ENCODE measurements at regions not wholly inside any gene's neighbourhood (a gene's known extent, or its start where the extent isn't known, plus 50 kb on each side); places are given as distances from the start of the nearest gene placed in this dataset.

DNA sequence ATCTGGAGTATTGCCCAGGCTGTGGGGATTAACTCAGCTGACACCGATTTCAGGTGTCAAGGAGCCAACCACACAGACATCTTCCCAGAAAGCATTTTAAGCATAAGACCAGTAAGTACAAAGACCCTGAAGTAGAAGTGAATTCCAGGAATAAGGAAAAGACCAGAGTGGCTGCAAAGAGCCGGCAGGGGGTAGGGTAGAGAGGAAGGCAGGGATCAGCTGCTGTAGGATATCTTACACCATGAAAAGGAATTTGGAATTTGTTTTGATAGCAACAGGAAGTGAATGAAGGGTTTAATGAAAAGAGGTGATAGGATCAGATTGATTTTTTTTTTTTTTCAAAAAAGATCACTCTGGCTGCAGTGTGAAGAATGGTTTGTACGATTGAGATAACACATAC lies 113.6 kb upstream of the PPARGC1A start:
- Histone ChIP-seq H3K4me1 (ENCODE audit: control insufficient read depth, extremely low read depth, insufficient read depth, low read length) (no peaks in the 10 kb centered on the region), H3K36me3 (ENCODE audit: control insufficient read depth in 2 of 2, extremely low read depth in 1 of 2, insufficient read depth in 2 of 2, low read length in 2 of 2) (no peaks in the 10 kb centered on the region), H4K20me1 (replicated peaks; ENCODE audit: control insufficient read depth, extremely low read depth, insufficient read depth, low read length) (no peaks in the 10 kb centered on the region), H3K9me3 (replicated peaks; ENCODE audit: control insufficient read depth, insufficient read depth, low read length) (no peaks in the 10 kb centered on the region), H3K27me3 (ENCODE audit: control insufficient read depth in 2 of 2, insufficient read depth in 2 of 2, low read length in 2 of 2) (no peaks in the 10 kb centered on the region), H3K9ac (replicated peaks; ENCODE audit: extremely low read depth, insufficient read depth, low read length) (no peak overlapping the region), H3K4me3 (replicated peaks in 1 of 3; ENCODE audit: insufficient read depth in 1 of 3, low read depth in 1 of 3, low read length in 3 of 3) (no peak overlapping the region), H3K9me1 (replicated peaks; ENCODE audit: control insufficient read depth, extremely low read depth, insufficient read depth, low read length) (no peaks in the 10 kb centered on the region), H2AFZ (ENCODE audit: low read depth, low read length) (no peak overlapping the region), H3K79me2 (ENCODE audit: control insufficient read depth, insufficient read depth, low read length) (no peaks in the 10 kb centered on the region), H3K27ac (ENCODE audit: insufficient read depth, low read depth, low read length) (no peak overlapping the region), H3K4me2 (ENCODE audit: insufficient read depth, low read length) (no peak overlapping the region)
- no TSS peak for BruUV-seq (replicated peaks)
- CTCF ChIA-PET: no interaction called here
- no peak for FAIRE-seq
- intact Hi-C loops (cut with micrococcal nuclease): no loop called here
- no peak for DNase-seq (ENCODE audit: low read depth, low spot score)
- dilution Hi-C loops (cut with MboI; ENCODE audit: extremely low pct_ligation_motif_present, low sequenced_read_pairs): no loop called here
- TF ChIP-seq JUN (IDR thresholded peaks at IDR 0.05; ENCODE audit: borderline replicate concordance, insufficient read depth, insufficient read length, low read depth): no peak
- TF ChIP-seq, protein P1, sequence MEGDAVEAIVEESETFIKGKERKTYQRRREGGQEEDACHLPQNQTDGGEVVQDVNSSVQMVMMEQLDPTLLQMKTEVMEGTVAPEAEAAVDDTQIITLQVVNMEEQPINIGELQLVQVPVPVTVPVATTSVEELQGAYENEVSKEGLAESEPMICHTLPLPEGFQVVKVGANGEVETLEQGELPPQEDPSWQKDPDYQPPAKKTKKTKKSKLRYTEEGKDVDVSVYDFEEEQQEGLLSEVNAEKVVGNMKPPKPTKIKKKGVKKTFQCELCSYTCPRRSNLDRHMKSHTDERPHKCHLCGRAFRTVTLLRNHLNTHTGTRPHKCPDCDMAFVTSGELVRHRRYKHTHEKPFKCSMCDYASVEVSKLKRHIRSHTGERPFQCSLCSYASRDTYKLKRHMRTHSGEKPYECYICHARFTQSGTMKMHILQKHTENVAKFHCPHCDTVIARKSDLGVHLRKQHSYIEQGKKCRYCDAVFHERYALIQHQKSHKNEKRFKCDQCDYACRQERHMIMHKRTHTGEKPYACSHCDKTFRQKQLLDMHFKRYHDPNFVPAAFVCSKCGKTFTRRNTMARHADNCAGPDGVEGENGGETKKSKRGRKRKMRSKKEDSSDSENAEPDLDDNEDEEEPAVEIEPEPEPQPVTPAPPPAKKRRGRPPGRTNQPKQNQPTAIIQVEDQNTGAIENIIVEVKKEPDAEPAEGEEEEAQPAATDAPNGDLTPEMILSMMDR (IDR thresholded peaks at IDR 0.05; ENCODE audit: extremely low read depth in 1 of 2, insufficient read depth in 1 of 2, low read depth in 1 of 2, low read length in 2 of 2): no peak
- TF ChIP-seq, protein P2, sequence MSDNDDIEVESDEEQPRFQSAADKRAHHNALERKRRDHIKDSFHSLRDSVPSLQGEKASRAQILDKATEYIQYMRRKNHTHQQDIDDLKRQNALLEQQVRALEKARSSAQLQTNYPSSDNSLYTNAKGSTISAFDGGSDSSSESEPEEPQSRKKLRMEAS (IDR thresholded peaks at IDR 0.05; ENCODE audit: insufficient read depth, insufficient read length): no peak
- no peak for TF ChIP-seq FOS (IDR thresholded peaks at IDR 0.05; ENCODE audit: borderline replicate concordance, insufficient read depth, low read length)
- no peak for TF ChIP-seq POLR2A (IDR thresholded peaks at IDR 0.05; ENCODE audit: low read depth, low read length)
- no peak for TF ChIP-seq MYC (IDR thresholded peaks at IDR 0.05; ENCODE audit: low read depth, low read length)
- no peak for TF ChIP-seq EZH2 (IDR thresholded peaks at IDR 0.05; ENCODE audit: borderline replicate concordance, low read depth, low read length, severe bottlenecking)
- TF ChIP-seq GATA2 (IDR thresholded peaks at IDR 0.05; ENCODE audit: insufficient read depth, insufficient read length, low read depth, low read length): no peak
- no peak for TF ChIP-seq POLR2AphosphoS5 (IDR thresholded peaks at IDR 0.05; ENCODE audit: insufficient read depth, low read depth, low read length)
- POLR2A ChIA-PET: no interaction called here

Data from endothelial cell of umbilical vein (primary cell).